HepG2 (cell line): ENCODE measurements at regions not wholly inside any gene's neighbourhood (a gene's known extent, or its start where the extent isn't known, plus 50 kb on each side); places are given as distances from the start of the nearest gene placed in this dataset.
"Not testable (repeated sequence)": the region's sequence is repeated elsewhere in the genome, so short reads cannot be mapped to it uniquely, and the experiment has no call there.

Source experiments
- ATAC-seq: fragments of 200-7000 bp; cut with Tn5 transposase; 3 replicates; pipeline ENCODE4 v1.9.1; 2020; ENCODE audit warnings: mild to moderate bottlenecking, moderate library complexity
- BruUV-seq: library from RNA; stranded (reverse); fragments of 400-500 nt; replicated peaks from 2 replicates; lab custom pipeline; 2021; lab: Mats Ljungman, UMichigan
- CTCF ChIA-PET: fragments of 300-600 bp; formaldehyde crosslinking; extraction: SDS; loops from one replicate; lab custom pipeline; 2021; ENCODE audit warnings: low total read pairs, inconsistent platforms, low intra/inter-chr PET ratio; lab: Yijun Ruan, JAX
- POLR2A ChIA-PET: fragments of 350-600 bp; sonication (Branson Sonifier 250); formaldehyde crosslinking; loops from one replicate; lab custom pipeline; 2020; ENCODE audit warnings: antibody characterized with exemption, inconsistent platforms; lab: Yijun Ruan, JAX
- DNase-seq: peaks from one replicate; pipeline ENCODE4 v3.0.0-alpha.2; 2015; ENCODE audit warnings: low spot score
- FAIRE-seq: peaks from 3 replicates; lab custom pipeline; 2011; peaks lifted over from hg19 to GRCh38; lab: Jason Lieb, UNC
- H2AFZ ChIP-seq: one replicate; pipeline ENCODE4 v1.6.1; 2011; ENCODE audit warnings: low read length, inconsistent platforms
- H3K27ac ChIP-seq: fragments of 300-600 bp; 3 replicates; pipeline ENCODE4 v1.8.0; 2011; ENCODE audit warnings: mixed run types, mild to moderate bottlenecking, mixed read lengths, low read length, inconsistent platforms; ENCODE audit not compliant: insufficient read depth; ENCODE audit errors: extremely low read length
- H3K27me3 ChIP-seq, 2 experiments: fragments of 200-600 bp in 1 of 2; 2 replicates in 1 of 2; 3 replicates in 1 of 2; pipeline versions ENCODE4 v1.6.0 to v1.8.0; 2011; ENCODE audit warnings: low read length in 2 of 2, mild to moderate bottlenecking in 2 of 2, moderate library complexity in 2 of 2, inconsistent platforms in 1 of 2; ENCODE audit not compliant: insufficient read depth in 2 of 2, control insufficient read depth in 1 of 2
- H3K36me3 ChIP-seq, 2 experiments: fragments of 200-600 bp in 1 of 2; replicated peaks in 1 of 2; 2 replicates in 1 of 2; 3 replicates in 1 of 2; pipeline versions ENCODE4 v1.5.1 to v1.8.0; 2011; ENCODE audit warnings: low read length in 2 of 2, inconsistent platforms in 1 of 2; ENCODE audit not compliant: insufficient read depth in 2 of 2, control insufficient read depth in 1 of 2
- H3K4me1 ChIP-seq: 2 replicates; pipeline ENCODE4 v1.5.1; 2012; ENCODE audit warnings: low read length, inconsistent platforms; ENCODE audit not compliant: insufficient read depth
- H3K4me2 ChIP-seq: 2 replicates; pipeline ENCODE4 v1.6.0; 2011; ENCODE audit warnings: low read depth, low read length, inconsistent platforms
- H3K4me3 ChIP-seq, 3 experiments: fragments of 200-600 bp in 1 of 3; sonication (generic), shearing (Covaris generic) in 1 of 3; replicated peaks in 1 of 3; 2 replicates each; pipeline ENCODE4 v1.5.1; 2011 to 2016; ENCODE audit warnings: low read length in 3 of 3, inconsistent platforms in 2 of 3, low read depth in 2 of 3, mild to moderate bottlenecking in 2 of 3, control low read depth in 1 of 3, mixed read lengths in 1 of 3; ENCODE audit not compliant: insufficient read depth in 1 of 3
- H3K79me2 ChIP-seq: one replicate; pipeline ENCODE4 v1.6.1; 2011; ENCODE audit warnings: low read length, inconsistent platforms; ENCODE audit not compliant: insufficient read depth
- H3K9ac ChIP-seq: 2 replicates; pipeline ENCODE4 v1.6.0; 2011; ENCODE audit warnings: mild to moderate bottlenecking, low read depth, low read length, inconsistent platforms; ENCODE audit not compliant: insufficient read depth
- H3K9me3 ChIP-seq: 2 replicates; pipeline ENCODE4 v1.5.1; 2012; ENCODE audit warnings: mild to moderate bottlenecking, low read length
- H4K20me1 ChIP-seq: 2 replicates; pipeline ENCODE4 v1.6.0; 2011; ENCODE audit warnings: inconsistent platforms, mild to moderate bottlenecking, low read length, moderate library complexity; ENCODE audit not compliant: insufficient read depth
- CREBL2 ChIP-seq: sonication (generic); formaldehyde crosslinking; IDR thresholded peaks from 2 replicates; pipeline ENCODE4 v1.8.1; 2023; ENCODE audit warnings: missing genetic modification reagents, mild to moderate bottlenecking, borderline replicate concordance
- FOXC1 ChIP-seq: sonication (generic); formaldehyde crosslinking; IDR thresholded peaks from 2 replicates; pipeline ENCODE4 v1.8.0; 2022; ENCODE audit warnings: mild to moderate bottlenecking, missing genetic modification reagents, borderline replicate concordance
- HNF4A ChIP-seq: sonication (generic); formaldehyde crosslinking; IDR thresholded peaks from 2 replicates; pipeline ENCODE4 v1.4.0; 2020; ENCODE audit warnings: missing genetic modification reagents
- MNT ChIP-seq: fragments of 450-650 bp; IDR thresholded peaks from 2 replicates; pipeline ENCODE4 v1.6.1; 2016
- NR2C2 ChIP-seq: sonication (generic); formaldehyde crosslinking; IDR thresholded peaks from 2 replicates; pipeline ENCODE4 v1.4.0; 2020; ENCODE audit warnings: missing genetic modification reagents, mild to moderate bottlenecking, moderate library complexity, borderline replicate concordance
- PLSCR1 ChIP-seq: sonication (generic); formaldehyde crosslinking; IDR thresholded peaks from 2 replicates; pipeline ENCODE4 v1.5.0; 2020; ENCODE audit warnings: missing genetic modification reagents, mild to moderate bottlenecking, borderline replicate concordance
- SCMH1 ChIP-seq: sonication (generic); formaldehyde crosslinking; IDR thresholded peaks from 2 replicates; pipeline ENCODE4 v1.9.0; 2021; ENCODE audit warnings: missing genetic modification reagents, mild to moderate bottlenecking, borderline replicate concordance
- SRSF4 ChIP-seq: fragments of 200-400 bp; formaldehyde crosslinking; IDR thresholded peaks from one replicate; pipeline ENCODE4 v1.6.1; 2018; ENCODE audit warnings: mild to moderate bottlenecking, low read depth, low read length, moderate library complexity; ENCODE audit not compliant: poor library complexity, severe bottlenecking
- SUZ12 ChIP-seq: fragments of 150-350 bp; IDR thresholded peaks from 2 replicates; pipeline ENCODE4 v1.6.1; 2014; ENCODE audit warnings: low read depth, low read length
- TEAD3 ChIP-seq: optimal IDR thresholded peaks from 2 replicates; pipeline ENCODE3; 2016; ENCODE audit warnings: borderline replicate concordance
- ZBTB42 ChIP-seq: sonication (generic); formaldehyde crosslinking; IDR thresholded peaks from 2 replicates; pipeline ENCODE4 v1.5.0; 2020; ENCODE audit warnings: mild to moderate bottlenecking, missing genetic modification reagents
- ZEB1 ChIP-seq: IDR thresholded peaks from 2 replicates; pipeline ENCODE4 v1.6.1; 2012; ENCODE audit warnings: mild to moderate bottlenecking, low read depth, inconsistent platforms; ENCODE audit not compliant: insufficient replicate concordance
- ZNF205 ChIP-seq: IDR thresholded peaks from 2 replicates; pipeline ENCODE4 v1.6.1; 2018; ENCODE audit warnings: missing biosample characterization, missing genetic modification reagents
- ZNF276 ChIP-seq: sonication (generic); formaldehyde crosslinking; IDR thresholded peaks from 2 replicates; pipeline ENCODE4 v1.4.0; 2020; ENCODE audit warnings: mild to moderate bottlenecking, low read depth, missing genetic modification reagents
- ZNF431 ChIP-seq: sonication (generic); formaldehyde crosslinking; IDR thresholded peaks from 2 replicates; pipeline ENCODE4 v1.9.0; 2022; ENCODE audit warnings: missing genetic modification reagents, low read depth, mild to moderate bottlenecking, borderline replicate concordance
- ZNF660 ChIP-seq: sonication (generic); formaldehyde crosslinking; IDR thresholded peaks from 2 replicates; pipeline ENCODE4 v1.5.1; 2020; ENCODE audit warnings: mild to moderate bottlenecking, low read depth, missing genetic modification reagents, borderline replicate concordance
- in situ Hi-C: cut with HindIII; loops from 2 replicates; pipeline ENCODE4 v1.10.0; 2017; ENCODE audit warnings: low pct_unique_long_range_greater_than_20kb; ENCODE audit not compliant: extremely low pct_ligation_motif_present
- intact Hi-C: fragments of 100-400 bp; cut with micrococcal nuclease; formaldehyde crosslinking; loops from one replicate; pipeline ENCODE4 v1.10.0; 2022; ENCODE audit not compliant: unreplicated experiment

GRCh38 chr10:124319926-124320391 is 98.8 kb downstream of the OAT start (continued):
- TF ChIP-seq HNF4A (0 out of 2 replicates have a peak, but pooled peaks have one; percentile 7), ZNF431 (CRISPR knock-in tag) (no peak), ZNF660 (CRISPR knock-in tag) (no peak), PLSCR1 (CRISPR knock-in tag) (no peak), ZNF205 (CRISPR knock-in tag) (no peak), NR2C2 (CRISPR knock-in tag) (no peak), ZEB1 (no peak), TEAD3 (CRISPR knock-in tag) (peak; percentile 65), ZBTB42 (CRISPR knock-in tag) (no peak), ZNF276 (CRISPR knock-in tag) (no peak), MNT (peak; percentile 50), SRSF4 (no peak), SUZ12 (no peak), CREBL2 (no peak), SCMH1 (CRISPR knock-in tag) (no peak), FOXC1 (CRISPR knock-in tag) (no peak)

- CTCF ChIA-PET, H4K20me1 ChIP-seq, BruUV-seq, DNase-seq, H3K4me3 ChIP-seq, POLR2A ChIA-PET, H3K27me3 ChIP-seq, H3K79me2 ChIP-seq, in situ Hi-C loops, FAIRE-seq, H2AFZ ChIP-seq, H3K4me1 ChIP-seq, H3K9me3 ChIP-seq, H3K4me2 ChIP-seq, H3K27ac ChIP-seq, H3K9ac ChIP-seq, intact Hi-C loops, H3K36me3 ChIP-seq, ATAC-seq: not testable (repeated sequence)
Observed at GRCh38 chr10:124319520-124319919, 99.2 kb downstream of the OAT start.
